Mammary epithelial cell (primary cell): ENCODE measurements at regions not wholly inside any gene's neighbourhood (a gene's known extent, or its start where the extent isn't known, plus 50 kb on each side); places are given as distances from the start of the nearest gene placed in this dataset.

Experiments used
- CTCF ChIP-seq, 2 donors: IDR thresholded peaks in 1 of 2; conservative IDR thresholded peaks in 1 of 2; 2 replicates each; pipeline ENCODE4 v1.5.1; 2011 to 2012; ENCODE audit warnings: inconsistent platforms in 2 of 2, low read length in 2 of 2, mild to moderate bottlenecking in 2 of 2, control low read depth in 1 of 2, low read depth in 1 of 2; ENCODE audit not compliant: insufficient read depth in 1 of 2; ENCODE audit errors: extremely low read depth in 1 of 2
- EZH2 ChIP-seq: IDR thresholded peaks from 2 replicates; pipeline ENCODE4 v1.6.1; 2012; ENCODE audit warnings: low read length, inconsistent platforms, borderline replicate concordance

GRCh38 chr3:76267851-76268380, 482.6 kb upstream of the ZNF717 start:
- TF ChIP-seq CTCF (conservative IDR thresholded peaks at IDR 0.05 in 1 of 2, IDR thresholded peaks at IDR 0.05 in 1 of 2; ENCODE audit: extremely low read depth in 1 of 2, insufficient read depth in 1 of 2, low read depth in 1 of 2, low read length in 2 of 2): no peak
- TF ChIP-seq EZH2: no peak
